ENCODE measurements at regions not wholly inside any gene's neighbourhood (a gene's known extent, or its start where the extent isn't known, plus 50 kb on each side); places are given as distances from the start of the nearest gene placed in this dataset.

DNA sequence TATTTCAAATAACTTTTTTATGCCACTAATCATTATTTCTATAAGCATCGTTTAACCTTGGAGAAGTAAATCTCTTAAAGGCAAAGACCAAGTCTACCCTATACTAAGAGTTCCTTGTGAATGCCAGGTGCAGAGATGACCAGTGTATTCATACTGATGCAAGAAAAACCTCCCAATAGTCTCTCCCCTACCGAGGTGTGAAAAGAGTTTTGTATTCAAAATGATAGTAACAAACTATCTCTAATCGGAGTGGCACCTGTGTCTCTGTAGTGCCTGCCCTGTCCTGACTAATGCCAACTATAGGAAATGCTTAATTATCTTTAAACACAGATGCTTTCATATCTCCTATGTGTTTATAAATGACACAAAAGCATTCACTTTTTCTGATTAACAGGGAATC is 798.5 kb downstream of the TRIB2 start:
- no peak overlapping the region for H3K4me2 ChIP-seq (ENCODE audit: insufficient read depth, low read length, poor library complexity, severe bottlenecking)
- H3K27ac ChIP-seq (replicated peaks; ENCODE audit: low read length) = no peak overlapping the region
- no peak overlapping the region for H2AFZ ChIP-seq (ENCODE audit: low read length)
- H3K9ac ChIP-seq (ENCODE audit: low read depth, low read length, poor library complexity) = no peak overlapping the region
- H4K8ac ChIP-seq (ENCODE audit: low read depth, low read length) = no peak overlapping the region
- H3K4me3 ChIP-seq (ENCODE audit: low read length in 2 of 2) = no peak overlapping the region
- H2BK5ac ChIP-seq (ENCODE audit: low read length) = no peak overlapping the region
- WGBS, 2 donors (ENCODE audit: extremely low coverage in 2 of 2, insufficient read length in 2 of 2, insufficient replicate concordance in 1 of 2) = no CpG with 5 or more reads among the region's 3 CpGs
- H2BK15ac ChIP-seq (ENCODE audit: low read length) = no peak overlapping the region
- H2BK120ac ChIP-seq (ENCODE audit: low read depth, low read length) = no peak overlapping the region
- no peak overlapping the region for H3K14ac ChIP-seq (ENCODE audit: low read length)
- DNase-seq (ENCODE audit: low spot score) = no peak
- H3K9me3 ChIP-seq (replicated peaks in 1 of 2; ENCODE audit: control insufficient read depth in 2 of 2, insufficient read depth in 1 of 2, low read depth in 1 of 2, low read length in 2 of 2) = no peaks in the 10 kb centered on the region
- H3K18ac ChIP-seq (ENCODE audit: low read length) = no peak overlapping the region
- no peak overlapping the region for H2AK5ac ChIP-seq (ENCODE audit: low read depth, low read length)
- no peak overlapping the region for H2BK12ac ChIP-seq (ENCODE audit: low read length)
- no peaks in the 10 kb centered on the region for H3K36me3 ChIP-seq (replicated peaks in 1 of 2; ENCODE audit: control insufficient read depth in 2 of 2, insufficient read depth in 2 of 2, low read length in 2 of 2)
- no peak overlapping the region for H4K91ac ChIP-seq (ENCODE audit: low read depth, low read length, poor library complexity)
- no peaks in the 10 kb centered on the region for H3K27me3 ChIP-seq (ENCODE audit: control insufficient read depth in 3 of 3, insufficient read depth in 3 of 3, low read depth in 1 of 3, low read length in 3 of 3)
- no peak overlapping the region for H3K4ac ChIP-seq (ENCODE audit: low read length)
- no peak overlapping the region for H3K23ac ChIP-seq (ENCODE audit: low read depth, low read length, poor library complexity)
- no peaks in the 10 kb centered on the region for H3K79me1 ChIP-seq (ENCODE audit: low read depth, low read length)
- no peaks in the 10 kb centered on the region for H3K4me1 ChIP-seq (ENCODE audit: control insufficient read depth in 2 of 2, insufficient read depth in 1 of 2, low read depth in 1 of 2, low read length in 2 of 2)

DNA sequence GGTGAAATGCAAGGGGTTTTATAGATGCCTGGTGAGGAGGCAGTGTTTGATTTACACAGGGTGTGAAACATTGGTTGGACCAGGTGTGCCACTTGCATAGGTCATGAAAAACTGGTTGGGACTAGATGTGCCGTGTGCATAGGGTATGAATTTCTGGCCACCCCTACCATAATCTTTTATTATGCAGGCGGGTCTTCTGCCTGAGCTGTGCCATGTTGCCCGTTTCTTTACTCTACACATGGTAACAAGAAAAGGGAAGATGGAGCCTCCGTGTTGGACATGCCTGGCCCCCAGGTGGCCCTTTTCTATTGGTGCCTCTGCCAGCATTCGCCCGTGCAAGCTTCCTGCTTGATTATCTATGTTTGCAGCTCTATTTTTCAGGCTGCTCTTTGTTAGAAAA is 805.4 kb downstream of the TRIB2 start:
- H2BK15ac ChIP-seq (ENCODE audit: low read length) = no peak overlapping the region
- H3K27ac ChIP-seq (replicated peaks; ENCODE audit: low read length) = no peak overlapping the region
- no peak overlapping the region for H2BK12ac ChIP-seq (ENCODE audit: low read length)
- H3K9ac ChIP-seq (ENCODE audit: low read depth, low read length, poor library complexity) = no peak overlapping the region
- H3K9me3 ChIP-seq (replicated peaks in 1 of 2; ENCODE audit: control insufficient read depth in 2 of 2, insufficient read depth in 1 of 2, low read depth in 1 of 2, low read length in 2 of 2) = no peaks in the 10 kb centered on the region
- H3K79me1 ChIP-seq (ENCODE audit: low read depth, low read length) = no peaks in the 10 kb centered on the region
- no peak overlapping the region for H2BK5ac ChIP-seq (ENCODE audit: low read length)
- H4K91ac ChIP-seq (ENCODE audit: low read depth, low read length, poor library complexity) = no peak overlapping the region
- no peak overlapping the region for H2AFZ ChIP-seq (ENCODE audit: low read length)
- no peaks in the 10 kb centered on the region for H3K27me3 ChIP-seq (ENCODE audit: control insufficient read depth in 3 of 3, insufficient read depth in 3 of 3, low read depth in 1 of 3, low read length in 3 of 3)
- no peak overlapping the region for H3K4ac ChIP-seq (ENCODE audit: low read length)
- H3K18ac ChIP-seq (ENCODE audit: low read length) = no peak overlapping the region
- H3K23ac ChIP-seq (ENCODE audit: low read depth, low read length, poor library complexity) = no peak overlapping the region
- no peak overlapping the region for H2BK120ac ChIP-seq (ENCODE audit: low read depth, low read length)
- H3K4me2 ChIP-seq (ENCODE audit: insufficient read depth, low read length, poor library complexity, severe bottlenecking) = no peak overlapping the region
- no peak overlapping the region for H3K14ac ChIP-seq (ENCODE audit: low read length)
- no peak overlapping the region for H2AK5ac ChIP-seq (ENCODE audit: low read depth, low read length)
- H3K4me1 ChIP-seq (ENCODE audit: control insufficient read depth in 2 of 2, insufficient read depth in 1 of 2, low read depth in 1 of 2, low read length in 2 of 2) = no peaks in the 10 kb centered on the region
- H4K8ac ChIP-seq (ENCODE audit: low read depth, low read length) = no peak overlapping the region
- no peaks in the 10 kb centered on the region for H3K36me3 ChIP-seq (replicated peaks in 1 of 2; ENCODE audit: control insufficient read depth in 2 of 2, insufficient read depth in 2 of 2, low read length in 2 of 2)
- no peak for DNase-seq (ENCODE audit: low spot score)
- WGBS, 2 donors (ENCODE audit: extremely low coverage in 2 of 2, insufficient read length in 2 of 2, insufficient replicate concordance in 1 of 2) = no CpG with 5 or more reads among the region's 6 CpGs
- no peak overlapping the region for H3K4me3 ChIP-seq (ENCODE audit: low read length in 2 of 2)

DNA sequence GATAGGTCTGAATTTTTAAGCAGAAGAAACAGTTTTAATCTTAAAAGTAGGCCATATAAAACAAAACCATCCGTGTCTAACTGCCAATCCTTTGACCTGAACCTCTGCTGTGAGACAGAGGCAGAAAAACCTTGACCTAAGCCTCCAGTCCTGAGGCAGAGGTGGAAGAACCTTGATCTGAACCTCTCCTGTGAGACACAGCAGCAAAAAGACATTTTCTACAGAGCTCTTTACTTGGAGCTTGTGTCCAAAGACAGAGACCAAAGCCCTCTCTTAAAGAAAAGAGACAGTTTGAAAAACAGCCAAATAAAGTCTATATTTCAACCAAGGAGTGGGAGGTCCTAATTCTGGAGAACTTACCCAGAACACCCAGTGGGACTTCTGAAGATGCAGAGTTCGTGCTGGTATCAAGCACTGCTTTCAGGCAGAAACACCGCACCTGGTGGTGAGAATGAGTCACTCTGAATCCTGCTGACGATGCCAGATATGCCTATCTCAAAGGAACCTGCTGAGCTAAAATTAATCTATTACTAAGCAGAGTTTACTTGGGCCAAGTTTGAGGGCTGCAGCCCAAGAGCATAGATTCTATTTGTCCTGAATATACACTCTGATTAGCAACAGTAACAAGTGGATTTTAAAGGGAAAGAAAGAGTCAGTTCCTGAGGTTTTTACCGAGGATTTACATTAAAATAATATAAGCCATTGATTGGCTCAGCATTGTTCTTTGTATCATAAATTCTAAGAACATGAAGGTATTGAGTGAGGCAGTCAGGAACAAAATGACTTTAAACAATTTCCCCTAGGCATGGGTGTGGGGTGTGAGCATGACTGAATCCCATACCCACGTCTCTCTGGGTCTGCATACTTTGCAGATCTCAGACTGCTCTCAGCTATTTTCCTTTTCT is 806.4 kb downstream of the TRIB2 start:
- no peak overlapping the region for H2BK120ac ChIP-seq (ENCODE audit: low read depth, low read length)
- H3K79me1 ChIP-seq (ENCODE audit: low read depth, low read length) = no peaks in the 10 kb centered on the region
- no peak for DNase-seq (ENCODE audit: low spot score)
- no peak overlapping the region for H3K4me3 ChIP-seq (ENCODE audit: low read length in 2 of 2)
- H3K36me3 ChIP-seq (replicated peaks in 1 of 2; ENCODE audit: control insufficient read depth in 2 of 2, insufficient read depth in 2 of 2, low read length in 2 of 2) = no peaks in the 10 kb centered on the region
- H3K14ac ChIP-seq (ENCODE audit: low read length) = no peak overlapping the region
- H3K9ac ChIP-seq (ENCODE audit: low read depth, low read length, poor library complexity) = no peak overlapping the region
- H3K9me3 ChIP-seq (replicated peaks in 1 of 2; ENCODE audit: control insufficient read depth in 2 of 2, insufficient read depth in 1 of 2, low read depth in 1 of 2, low read length in 2 of 2) = no peaks in the 10 kb centered on the region
- no peaks in the 10 kb centered on the region for H3K27me3 ChIP-seq (ENCODE audit: control insufficient read depth in 3 of 3, insufficient read depth in 3 of 3, low read depth in 1 of 3, low read length in 3 of 3)
- H2BK5ac ChIP-seq (ENCODE audit: low read length) = no peak overlapping the region
- no peak overlapping the region for H2AK5ac ChIP-seq (ENCODE audit: low read depth, low read length)
- no peak overlapping the region for H3K18ac ChIP-seq (ENCODE audit: low read length)
- H2BK12ac ChIP-seq (ENCODE audit: low read length) = no peak overlapping the region
- no peak overlapping the region for H2BK15ac ChIP-seq (ENCODE audit: low read length)
- WGBS, 2 donors (ENCODE audit: extremely low coverage in 2 of 2, insufficient read length in 2 of 2, insufficient replicate concordance in 1 of 2) = no CpG with 5 or more reads among the region's 6 CpGs
- no peak overlapping the region for H3K4me2 ChIP-seq (ENCODE audit: insufficient read depth, low read length, poor library complexity, severe bottlenecking)
- H3K27ac ChIP-seq (replicated peaks; ENCODE audit: low read length) = no peak overlapping the region
- no peak overlapping the region for H2AFZ ChIP-seq (ENCODE audit: low read length)
- no peak overlapping the region for H4K91ac ChIP-seq (ENCODE audit: low read depth, low read length, poor library complexity)
- no peaks in the 10 kb centered on the region for H3K4me1 ChIP-seq (ENCODE audit: control insufficient read depth in 2 of 2, insufficient read depth in 1 of 2, low read depth in 1 of 2, low read length in 2 of 2)
- no peak overlapping the region for H3K4ac ChIP-seq (ENCODE audit: low read length)
- H3K23ac ChIP-seq (ENCODE audit: low read depth, low read length, poor library complexity) = no peak overlapping the region
- H4K8ac ChIP-seq (ENCODE audit: low read depth, low read length) = no peak overlapping the region

DNA sequence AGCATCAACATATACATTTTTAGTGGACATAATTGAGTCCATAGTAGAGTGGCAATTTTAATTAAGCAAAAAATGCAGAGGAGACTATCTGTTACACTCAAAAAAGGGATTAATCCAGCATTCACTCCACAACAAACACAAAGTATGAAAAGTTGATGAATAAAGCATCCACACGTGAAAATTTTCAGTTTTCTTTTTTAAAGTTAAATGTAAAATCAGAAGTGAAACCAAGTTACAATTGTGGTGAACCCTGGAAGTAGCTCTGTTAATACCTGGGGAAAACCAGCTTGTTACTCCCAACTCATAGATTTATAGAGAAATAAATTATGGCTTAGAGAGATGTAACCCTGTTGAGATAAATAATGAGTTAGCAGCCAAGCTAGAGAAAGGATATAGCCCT is 807.8 kb downstream of the TRIB2 start:
- no peak overlapping the region for H3K18ac ChIP-seq (ENCODE audit: low read length)
- no peak overlapping the region for H2BK120ac ChIP-seq (ENCODE audit: low read depth, low read length)
- H3K27ac ChIP-seq (replicated peaks; ENCODE audit: low read length) = no peak overlapping the region
- H2BK15ac ChIP-seq (ENCODE audit: low read length) = no peak overlapping the region
- no peak overlapping the region for H3K4ac ChIP-seq (ENCODE audit: low read length)
- H3K23ac ChIP-seq (ENCODE audit: low read depth, low read length, poor library complexity) = no peak overlapping the region
- no peaks in the 10 kb centered on the region for H3K27me3 ChIP-seq (ENCODE audit: control insufficient read depth in 3 of 3, insufficient read depth in 3 of 3, low read depth in 1 of 3, low read length in 3 of 3)
- no CpG with 5 or more reads among the region's 1 CpG for WGBS, 2 donors (ENCODE audit: extremely low coverage in 2 of 2, insufficient read length in 2 of 2, insufficient replicate concordance in 1 of 2)
- H2BK12ac ChIP-seq (ENCODE audit: low read length) = no peak overlapping the region
- no peak overlapping the region for H4K91ac ChIP-seq (ENCODE audit: low read depth, low read length, poor library complexity)
- H3K9me3 ChIP-seq (replicated peaks in 1 of 2; ENCODE audit: control insufficient read depth in 2 of 2, insufficient read depth in 1 of 2, low read depth in 1 of 2, low read length in 2 of 2) = no peaks in the 10 kb centered on the region
- no peak overlapping the region for H3K14ac ChIP-seq (ENCODE audit: low read length)
- no peak overlapping the region for H3K4me3 ChIP-seq (ENCODE audit: low read length in 2 of 2)
- no peak overlapping the region for H2AFZ ChIP-seq (ENCODE audit: low read length)
- no peak for DNase-seq (ENCODE audit: low spot score)
- H3K4me1 ChIP-seq (ENCODE audit: control insufficient read depth in 2 of 2, insufficient read depth in 1 of 2, low read depth in 1 of 2, low read length in 2 of 2) = no peaks in the 10 kb centered on the region
- H3K9ac ChIP-seq (ENCODE audit: low read depth, low read length, poor library complexity) = no peak overlapping the region
- H3K36me3 ChIP-seq (replicated peaks in 1 of 2; ENCODE audit: control insufficient read depth in 2 of 2, insufficient read depth in 2 of 2, low read length in 2 of 2) = no peaks in the 10 kb centered on the region
- H3K79me1 ChIP-seq (ENCODE audit: low read depth, low read length) = no peaks in the 10 kb centered on the region
- no peak overlapping the region for H3K4me2 ChIP-seq (ENCODE audit: insufficient read depth, low read length, poor library complexity, severe bottlenecking)
- no peak overlapping the region for H2AK5ac ChIP-seq (ENCODE audit: low read depth, low read length)
- no peak overlapping the region for H4K8ac ChIP-seq (ENCODE audit: low read depth, low read length)
- H2BK5ac ChIP-seq (ENCODE audit: low read length) = no peak overlapping the region

All from neuronal stem cell (in vitro differentiated cells).